ENCODE measurements at regions not wholly inside any gene's neighbourhood (a gene's known extent, or its start where the extent isn't known, plus 50 kb on each side); places are given as distances from the start of the nearest gene placed in this dataset.

DNA sequence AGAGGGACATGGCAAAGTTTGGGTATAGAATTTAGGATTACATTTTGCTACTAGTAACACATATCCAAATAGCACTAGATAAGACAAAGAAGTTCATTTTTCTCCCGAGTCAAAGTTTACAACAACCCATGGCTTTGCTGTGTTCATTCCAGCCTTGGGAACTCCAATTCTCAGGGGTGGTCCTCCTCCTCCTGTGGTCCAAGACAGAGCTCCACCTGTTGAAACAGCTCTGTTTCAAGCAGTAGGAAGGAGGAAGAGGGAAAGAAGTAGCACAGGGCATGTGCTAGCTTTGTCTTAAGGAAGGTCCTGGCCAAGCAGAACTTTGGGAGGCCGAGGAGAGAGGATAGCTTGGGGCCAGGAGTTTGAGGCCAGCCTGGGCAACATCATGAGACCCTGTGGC, 113.8 kb upstream of the SIX2 start:
- no peak overlapping the region for H3K4me3 ChIP-seq (ENCODE audit: low read length)
- H3K9me3 ChIP-seq (replicated peaks; ENCODE audit: control insufficient read depth, low read depth, low read length) = no peaks in the 10 kb centered on the region
- H3K4me1 ChIP-seq (ENCODE audit: control insufficient read depth, insufficient read depth, low read length) = no peaks in the 10 kb centered on the region
- WGBS (ENCODE audit: insufficient coverage) = 100% methylated on average over 1 of the region's 2 CpGs
- H3K27ac ChIP-seq (ENCODE audit: low read length) = no peak overlapping the region
- H3K27me3 ChIP-seq (ENCODE audit: control insufficient read depth, insufficient read depth, low read length) = no peaks in the 10 kb centered on the region
- H3K36me3 ChIP-seq (ENCODE audit: control insufficient read depth, insufficient read depth, low read length) = no peaks in the 10 kb centered on the region
- no peak for DNase-seq

DNA sequence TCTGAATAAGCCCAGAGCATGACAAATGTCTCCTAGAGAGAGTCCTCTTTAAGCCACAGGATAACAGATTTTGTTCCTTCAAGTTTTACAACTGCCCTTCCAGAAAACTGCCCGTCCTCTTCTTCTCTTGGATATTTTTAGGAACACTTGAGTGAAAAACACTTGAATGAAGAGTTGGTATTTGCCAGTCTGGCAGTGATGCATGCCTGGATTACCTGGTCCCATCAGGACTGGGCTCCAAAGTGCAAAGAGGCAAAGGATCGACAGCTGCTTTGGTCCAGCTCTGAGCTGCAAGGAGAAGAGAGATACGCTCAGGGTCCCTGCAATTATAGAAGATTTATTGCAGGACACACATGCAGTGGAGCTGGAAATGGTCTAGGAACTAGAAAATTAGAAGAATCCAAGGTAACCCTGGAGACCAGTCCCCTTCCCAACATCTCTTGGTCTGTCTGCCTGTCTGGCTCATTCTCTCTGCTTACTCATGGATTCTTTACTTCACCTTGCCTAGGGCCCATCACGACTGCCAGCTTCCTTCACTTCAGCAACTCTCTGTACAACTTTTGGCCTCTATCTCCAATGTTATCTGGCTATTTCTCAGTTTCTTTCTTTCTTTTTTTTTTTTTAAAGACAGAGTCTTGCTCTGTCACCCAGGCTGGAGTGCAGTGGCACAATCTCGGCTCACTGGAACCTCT, 112.1 kb upstream of the SIX2 start:
- Histone ChIP-seq H3K9me3 (replicated peaks; ENCODE audit: control insufficient read depth, low read depth, low read length) (no peaks in the 10 kb centered on the region), H3K4me3 (ENCODE audit: low read length) (no peak overlapping the region), H3K36me3 (ENCODE audit: control insufficient read depth, insufficient read depth, low read length) (no peaks in the 10 kb centered on the region), H3K27me3 (ENCODE audit: control insufficient read depth, insufficient read depth, low read length) (no peaks in the 10 kb centered on the region), H3K4me1 (ENCODE audit: control insufficient read depth, insufficient read depth, low read length) (no peaks in the 10 kb centered on the region), H3K27ac (ENCODE audit: low read length) (no peak overlapping the region)
- 52% methylated on average over 2 of the region's 5 CpGs for WGBS (ENCODE audit: insufficient coverage)
- DNase-seq = no peak

GRCh38 chr2:45120546-45120945, 111.3 kb upstream of the SIX2 start:
- Histone ChIP-seq H3K9me3 (replicated peaks; ENCODE audit: control insufficient read depth, low read depth, low read length) (no peaks in the 10 kb centered on the region), H3K27me3 (ENCODE audit: control insufficient read depth, insufficient read depth, low read length) (no peaks in the 10 kb centered on the region), H3K27ac (ENCODE audit: low read length) (no peak overlapping the region), H3K36me3 (ENCODE audit: control insufficient read depth, insufficient read depth, low read length) (no peaks in the 10 kb centered on the region), H3K4me3 (ENCODE audit: low read length) (no peak overlapping the region), H3K4me1 (ENCODE audit: control insufficient read depth, insufficient read depth, low read length) (no peaks in the 10 kb centered on the region)
- no peak for DNase-seq

DNA sequence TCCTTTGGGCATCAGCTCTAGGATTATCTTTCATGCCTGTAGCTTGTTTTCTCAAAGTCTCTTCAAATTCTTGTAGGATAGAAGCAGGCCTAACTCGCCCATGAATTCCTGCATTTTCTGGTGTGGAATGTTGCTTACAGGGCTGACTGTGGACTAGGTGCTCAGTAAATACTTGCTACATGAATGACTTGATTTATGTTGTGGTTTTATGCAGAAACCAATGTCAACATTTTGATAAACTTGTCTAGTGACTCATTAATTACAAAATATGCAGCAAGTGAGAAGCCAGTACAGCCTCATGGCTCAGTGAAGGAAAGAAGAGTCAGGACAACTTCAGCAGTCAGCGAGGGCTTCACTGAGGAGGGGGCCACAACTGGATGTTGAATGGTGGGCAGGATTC, 110.6 kb upstream of the SIX2 start:
- WGBS (ENCODE audit: insufficient coverage) = 100% methylated on average over 1 of the region's 2 CpGs
- Histone ChIP-seq H3K4me3 (ENCODE audit: low read length) (no peak overlapping the region), H3K27me3 (ENCODE audit: control insufficient read depth, insufficient read depth, low read length) (no peaks in the 10 kb centered on the region), H3K4me1 (ENCODE audit: control insufficient read depth, insufficient read depth, low read length) (no peaks in the 10 kb centered on the region), H3K27ac (ENCODE audit: low read length) (no peak overlapping the region), H3K9me3 (replicated peaks; ENCODE audit: control insufficient read depth, low read depth, low read length) (no peaks in the 10 kb centered on the region), H3K36me3 (ENCODE audit: control insufficient read depth, insufficient read depth, low read length) (no peaks in the 10 kb centered on the region)
- DNase-seq = no peak

DNA sequence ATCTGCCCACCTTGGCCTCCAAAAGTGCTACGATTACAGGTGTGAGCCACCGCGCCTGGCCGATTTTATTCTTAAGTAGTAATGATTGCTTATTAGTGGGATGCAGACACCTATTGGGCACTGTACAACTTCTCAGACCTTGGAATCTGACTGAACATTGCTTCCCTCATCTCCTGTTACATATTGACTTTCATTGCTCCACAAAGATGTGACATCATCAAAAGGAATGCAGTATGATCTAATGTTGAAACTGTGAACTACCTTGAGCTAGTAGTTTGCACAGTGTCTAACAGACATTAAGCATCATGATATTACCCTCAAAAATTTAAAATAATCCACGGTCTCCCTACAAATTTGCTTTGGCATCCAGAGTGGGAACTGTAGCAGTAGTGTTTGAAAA, 109.8 kb upstream of the SIX2 start:
- Histone ChIP-seq H3K4me1 (ENCODE audit: control insufficient read depth, insufficient read depth, low read length) (no peaks in the 10 kb centered on the region), H3K4me3 (ENCODE audit: low read length) (no peak overlapping the region), H3K27me3 (ENCODE audit: control insufficient read depth, insufficient read depth, low read length) (no peaks in the 10 kb centered on the region), H3K27ac (ENCODE audit: low read length) (no peak overlapping the region), H3K36me3 (ENCODE audit: control insufficient read depth, insufficient read depth, low read length) (no peaks in the 10 kb centered on the region), H3K9me3 (replicated peaks; ENCODE audit: control insufficient read depth, low read depth, low read length) (no peaks in the 10 kb centered on the region)
- DNase-seq = no peak
- no CpG with 5 or more reads among the region's 5 CpGs for WGBS (ENCODE audit: insufficient coverage)

DNA sequence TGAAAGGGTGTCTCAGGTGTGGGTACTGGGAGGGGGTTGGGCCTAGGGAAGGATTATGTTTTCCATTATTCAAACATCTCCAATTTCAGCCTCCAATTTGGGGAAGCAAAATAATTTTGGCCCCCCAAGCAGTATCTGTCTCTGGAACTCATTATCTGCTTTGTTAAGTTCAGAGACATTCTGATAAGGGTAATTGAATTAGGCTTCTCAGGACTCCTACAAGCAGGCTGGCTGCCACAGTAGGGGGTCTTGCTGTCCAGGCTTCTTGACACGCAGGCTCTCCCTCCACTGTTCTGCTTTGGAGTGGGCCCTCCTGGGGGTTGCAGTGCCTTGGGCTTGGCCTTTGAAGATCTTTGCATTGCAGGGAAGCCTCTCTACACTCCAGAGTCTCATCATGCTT, 108.1 kb upstream of the SIX2 start:
- Histone ChIP-seq H3K36me3 (ENCODE audit: control insufficient read depth, insufficient read depth, low read length) (no peaks in the 10 kb centered on the region), H3K4me3 (ENCODE audit: low read length) (no peak overlapping the region), H3K27me3 (ENCODE audit: control insufficient read depth, insufficient read depth, low read length) (no peaks in the 10 kb centered on the region), H3K27ac (ENCODE audit: low read length) (no peak overlapping the region), H3K4me1 (ENCODE audit: control insufficient read depth, insufficient read depth, low read length) (no peaks in the 10 kb centered on the region), H3K9me3 (replicated peaks; ENCODE audit: control insufficient read depth, low read depth, low read length) (no peaks in the 10 kb centered on the region)
- DNase-seq = no peak
- WGBS (ENCODE audit: insufficient coverage) = no CpG with 5 or more reads among the region's 1 CpG

- H3K36me3 ChIP-seq (ENCODE audit: control insufficient read depth, insufficient read depth, low read length) = no peaks in the 10 kb centered on the region
- H3K4me3 ChIP-seq (ENCODE audit: low read length) = no peak overlapping the region
- H3K27me3 ChIP-seq (ENCODE audit: control insufficient read depth, insufficient read depth, low read length) = no peaks in the 10 kb centered on the region
- H3K9me3 ChIP-seq (replicated peaks; ENCODE audit: control insufficient read depth, low read depth, low read length) = no peaks in the 10 kb centered on the region
- no peak for DNase-seq
- WGBS (ENCODE audit: insufficient coverage) = no CpG with 5 or more reads among the region's 1 CpG
- H3K4me1 ChIP-seq (ENCODE audit: control insufficient read depth, insufficient read depth, low read length) = no peaks in the 10 kb centered on the region
- H3K27ac ChIP-seq (ENCODE audit: low read length) = no peak overlapping the region
Observed at GRCh38 chr2:45115181-45115580, 105.9 kb upstream of the SIX2 start.

GRCh38 chr2:45114221-45114955, 105.1 kb upstream of the SIX2 start:
- WGBS (ENCODE audit: insufficient coverage) = 83% methylated on average over 9 of the region's 14 CpGs
- Histone ChIP-seq H3K4me3 (ENCODE audit: low read length) (no peak overlapping the region), H3K9me3 (replicated peaks; ENCODE audit: control insufficient read depth, low read depth, low read length) (no peaks in the 10 kb centered on the region), H3K4me1 (ENCODE audit: control insufficient read depth, insufficient read depth, low read length) (no peaks in the 10 kb centered on the region), H3K27me3 (ENCODE audit: control insufficient read depth, insufficient read depth, low read length) (no peaks in the 10 kb centered on the region), H3K36me3 (ENCODE audit: control insufficient read depth, insufficient read depth, low read length) (no peaks in the 10 kb centered on the region), H3K27ac (ENCODE audit: low read length) (no peak overlapping the region)
- DNase-seq = no peak

DNA sequence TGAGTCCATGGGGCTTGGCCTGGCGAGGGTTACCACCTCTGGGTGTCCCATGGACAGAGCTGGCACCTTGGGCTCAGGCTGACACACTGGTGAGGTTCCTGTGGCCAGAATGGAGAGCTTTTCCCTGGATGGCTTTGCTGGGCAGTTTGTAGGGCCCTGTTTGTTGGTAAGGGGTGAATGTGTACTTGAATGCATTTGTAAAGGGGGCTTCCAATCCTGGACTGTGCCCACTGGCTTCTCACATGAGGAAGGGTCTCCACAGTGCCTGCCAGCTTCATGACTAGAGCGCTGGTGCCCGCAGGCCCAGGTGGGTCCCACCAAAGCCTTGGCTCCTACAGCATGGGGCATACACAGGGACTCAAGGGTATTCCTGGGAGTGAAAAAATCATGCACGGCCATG, 103.5 kb upstream of the SIX2 start:
- 92% methylated on average over 3 of the region's 4 CpGs for WGBS (ENCODE audit: insufficient coverage)
- Histone ChIP-seq H3K27ac (ENCODE audit: low read length) (no peak overlapping the region), H3K27me3 (ENCODE audit: control insufficient read depth, insufficient read depth, low read length) (no peaks in the 10 kb centered on the region), H3K4me1 (ENCODE audit: control insufficient read depth, insufficient read depth, low read length) (no peaks in the 10 kb centered on the region), H3K9me3 (replicated peaks; ENCODE audit: control insufficient read depth, low read depth, low read length) (no peaks in the 10 kb centered on the region), H3K4me3 (ENCODE audit: low read length) (no peak overlapping the region), H3K36me3 (ENCODE audit: control insufficient read depth, insufficient read depth, low read length) (no peaks in the 10 kb centered on the region)
- no peak for DNase-seq

DNA sequence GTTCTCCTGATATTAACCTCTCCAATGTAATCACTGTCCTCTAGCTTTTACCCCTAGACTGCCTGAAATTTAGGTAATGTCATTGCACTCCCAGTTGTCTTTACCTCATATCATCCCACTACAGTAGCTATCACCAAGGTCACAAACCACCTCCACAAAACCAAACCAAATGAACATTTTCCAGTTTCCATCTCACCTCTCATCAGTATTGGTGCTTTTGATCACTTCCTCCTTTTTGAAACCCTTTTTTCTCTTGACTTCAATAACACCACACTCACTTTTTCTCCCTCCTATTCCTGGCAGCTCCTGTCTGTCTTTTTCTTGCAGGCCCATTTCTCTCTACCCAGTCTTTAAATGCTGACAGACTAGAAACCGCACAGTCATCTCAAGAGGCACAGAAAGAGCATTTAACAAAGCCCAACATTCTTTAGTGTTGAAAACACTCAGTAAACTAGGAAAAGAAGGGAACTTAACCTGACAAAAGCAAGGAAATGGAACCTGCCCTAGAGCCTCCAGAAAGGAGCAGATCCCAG, 95.9 kb upstream of the SIX2 start:
- no peaks in the 10 kb centered on the region for H3K4me1 ChIP-seq (ENCODE audit: control insufficient read depth, insufficient read depth, low read length)
- no peak for DNase-seq
- no peaks in the 10 kb centered on the region for H3K36me3 ChIP-seq (ENCODE audit: control insufficient read depth, insufficient read depth, low read length)
- no peaks in the 10 kb centered on the region for H3K27me3 ChIP-seq (ENCODE audit: control insufficient read depth, insufficient read depth, low read length)
- H3K4me3 ChIP-seq (ENCODE audit: low read length) = no peak overlapping the region
- no peak overlapping the region for H3K27ac ChIP-seq (ENCODE audit: low read length)
- WGBS (ENCODE audit: insufficient coverage) = no CpG with 5 or more reads among the region's 1 CpG
- H3K9me3 ChIP-seq (replicated peaks; ENCODE audit: control insufficient read depth, low read depth, low read length) = no peaks in the 10 kb centered on the region

Measured in muscle of leg (tissue), 3 donors.